Adipocyte (in vitro differentiated cells): ENCODE measurements at regions not wholly inside any gene's neighbourhood (a gene's known extent, or its start where the extent isn't known, plus 50 kb on each side); places are given as distances from the start of the nearest gene placed in this dataset.

ENCODE experiments used
- DNase-seq: peaks from one replicate; pipeline ENCODE4 v3.0.0-alpha.2; 2015; ENCODE audit warnings: low read depth
- H3K27me3 ChIP-seq: replicated peaks from 2 replicates; pipeline ENCODE4 v1.7.0; 2013; ENCODE audit warnings: mild to moderate bottlenecking, low read length, moderate library complexity; ENCODE audit not compliant: control insufficient read depth, insufficient read depth
- H3K36me3 ChIP-seq: 2 replicates; pipeline ENCODE4 v1.7.0; 2013; ENCODE audit warnings: low read length, mild to moderate bottlenecking, moderate library complexity; ENCODE audit not compliant: control insufficient read depth, insufficient read depth, severe bottlenecking
- H3K4me1 ChIP-seq: 2 replicates; pipeline ENCODE4 v1.7.0; 2013; ENCODE audit warnings: mild to moderate bottlenecking, low read length, moderate library complexity; ENCODE audit not compliant: control insufficient read depth, insufficient read depth
- H3K4me3 ChIP-seq: 2 replicates; pipeline ENCODE4 v1.7.0; 2013; ENCODE audit warnings: mild to moderate bottlenecking, low read length, moderate library complexity
- H3K9ac ChIP-seq: 2 replicates; pipeline ENCODE4 v1.7.0; 2013; ENCODE audit warnings: mild to moderate bottlenecking, low read length, moderate library complexity
- H3K9me3 ChIP-seq: 2 replicates; pipeline ENCODE4 v1.7.0; 2013; ENCODE audit warnings: mild to moderate bottlenecking, low read length, moderate library complexity; ENCODE audit not compliant: control insufficient read depth

GRCh38 chr6:40194447-40195170, 260.3 kb upstream of the MOCS1 start:
- DNase-seq: no peak
- Histone ChIP-seq H3K9ac (no peak overlapping the region), H3K27me3 (peaks cover 3% of the 10 kb centered on the region), H3K4me1 (no peaks in the 10 kb centered on the region), H3K4me3 (no peak overlapping the region), H3K9me3 (no peaks in the 10 kb centered on the region), H3K36me3 (no peaks in the 10 kb centered on the region)

GRCh38 chr6:40192516-40192915, 258.3 kb upstream of the MOCS1 start:
- H3K4me1 ChIP-seq: no peaks in the 10 kb centered on the region
- peaks cover 3% of the 10 kb centered on the region for H3K27me3 ChIP-seq
- no peak overlapping the region for H3K9ac ChIP-seq
- DNase-seq: no peak
- no peak overlapping the region for H3K4me3 ChIP-seq
- no peaks in the 10 kb centered on the region for H3K36me3 ChIP-seq
- no peaks in the 10 kb centered on the region for H3K9me3 ChIP-seq

- peaks cover 3% of the 10 kb centered on the region for H3K27me3 ChIP-seq
- no peak for DNase-seq
- H3K4me3 ChIP-seq: no peak overlapping the region
- H3K4me1 ChIP-seq: no peaks in the 10 kb centered on the region
- H3K9ac ChIP-seq: no peak overlapping the region
- H3K36me3 ChIP-seq: no peaks in the 10 kb centered on the region
- peaks cover 11% of the 10 kb centered on the region for H3K9me3 ChIP-seq
Measured at GRCh38 chr6:40188931-40189330, 254.7 kb upstream of the MOCS1 start.

GRCh38 chr6:40187535-40188144, 253.4 kb upstream of the MOCS1 start:
- DNase-seq: no peak
- Histone ChIP-seq H3K4me1 (no peaks in the 10 kb centered on the region), H3K36me3 (no peaks in the 10 kb centered on the region), H3K9me3 (peaks cover 24% of the 10 kb centered on the region), H3K9ac (no peak overlapping the region), H3K27me3 (peaks cover 3% of the 10 kb centered on the region), H3K4me3 (no peak overlapping the region)

- DNase-seq: no peak
- peaks cover 29% of the 10 kb centered on the region for H3K9me3 ChIP-seq
- no peak overlapping the region for H3K4me3 ChIP-seq
- no peak overlapping the region for H3K9ac ChIP-seq
- H3K27me3 ChIP-seq: no peaks in the 10 kb centered on the region
- H3K36me3 ChIP-seq: no peaks in the 10 kb centered on the region
- H3K4me1 ChIP-seq: no peaks in the 10 kb centered on the region
Measured at GRCh38 chr6:40185486-40185885, 251.2 kb upstream of the MOCS1 start.

- Histone ChIP-seq H3K9me3 (peaks cover 29% of the 10 kb centered on the region), H3K4me3 (no peak overlapping the region), H3K4me1 (no peaks in the 10 kb centered on the region), H3K36me3 (no peaks in the 10 kb centered on the region), H3K27me3 (no peaks in the 10 kb centered on the region), H3K9ac (no peak overlapping the region)
- no peak for DNase-seq
Measured at GRCh38 chr6:40183902-40184301, 249.6 kb upstream of the MOCS1 start.

- Histone ChIP-seq H3K4me1 (no peaks in the 10 kb centered on the region), H3K27me3 (no peaks in the 10 kb centered on the region), H3K9me3 (peaks cover 29% of the 10 kb centered on the region), H3K36me3 (no peaks in the 10 kb centered on the region), H3K4me3 (no peak overlapping the region), H3K9ac (no peak overlapping the region)
- DNase-seq: no peak
Measured at GRCh38 chr6:40181367-40181766, 247.1 kb upstream of the MOCS1 start.

- Histone ChIP-seq H3K9me3 (peaks cover 29% of the 10 kb centered on the region), H3K36me3 (no peaks in the 10 kb centered on the region), H3K27me3 (no peaks in the 10 kb centered on the region), H3K4me3 (no peak overlapping the region), H3K9ac (no peak overlapping the region), H3K4me1 (no peaks in the 10 kb centered on the region)
- no peak for DNase-seq
Measured at GRCh38 chr6:40180271-40180670, 246.0 kb upstream of the MOCS1 start.

- Histone ChIP-seq H3K36me3 (no peaks in the 10 kb centered on the region), H3K9me3 (peaks cover 23% of the 10 kb centered on the region), H3K4me3 (no peak overlapping the region), H3K9ac (no peak overlapping the region), H3K4me1 (no peaks in the 10 kb centered on the region), H3K27me3 (no peaks in the 10 kb centered on the region)
- DNase-seq: no peak
Measured at GRCh38 chr6:40179496-40179895, 245.2 kb upstream of the MOCS1 start.

GRCh38 chr6:40177598-40177997, 243.3 kb upstream of the MOCS1 start:
- DNase-seq: no peak
- Histone ChIP-seq H3K9ac (no peak overlapping the region), H3K36me3 (no peaks in the 10 kb centered on the region), H3K4me3 (no peak overlapping the region), H3K9me3 (peaks cover 4% of the 10 kb centered on the region), H3K27me3 (no peaks in the 10 kb centered on the region), H3K4me1 (no peaks in the 10 kb centered on the region)

- H3K27me3 ChIP-seq: no peaks in the 10 kb centered on the region
- no peaks in the 10 kb centered on the region for H3K4me1 ChIP-seq
- no peak overlapping the region for H3K4me3 ChIP-seq
- H3K9me3 ChIP-seq: no peaks in the 10 kb centered on the region
- H3K36me3 ChIP-seq: no peaks in the 10 kb centered on the region
- H3K9ac ChIP-seq: no peak overlapping the region
- no peak for DNase-seq
Measured at GRCh38 chr6:40176152-40176551, 241.9 kb upstream of the MOCS1 start.

GRCh38 chr6:40172272-40172671, 238.0 kb upstream of the MOCS1 start:
- Histone ChIP-seq H3K36me3 (no peaks in the 10 kb centered on the region), H3K9ac (no peak overlapping the region), H3K9me3 (no peaks in the 10 kb centered on the region), H3K4me1 (no peaks in the 10 kb centered on the region), H3K4me3 (no peak overlapping the region), H3K27me3 (peaks cover 4% of the 10 kb centered on the region)
- no peak for DNase-seq
